HCT116 (cell line): ENCODE measurements at regions not wholly inside any gene's neighbourhood (a gene's known extent, or its start where the extent isn't known, plus 50 kb on each side); places are given as distances from the start of the nearest gene placed in this dataset.

Experiments
- CTCF ChIP-seq, 3 experiments: fragments of 200-600 bp in 1 of 3; sonication (generic) in 1 of 3; IDR thresholded peaks in 2 of 3; conservative IDR thresholded peaks in 1 of 3; 2 replicates each; pipeline ENCODE4 v1.5.1; 2012 to 2017; ENCODE audit warnings: low read depth in 2 of 3, low read length in 2 of 3, antibody characterized with exemption in 1 of 3, borderline replicate concordance in 1 of 3, control low read depth in 1 of 3, mild to moderate bottlenecking in 1 of 3, mixed read lengths in 1 of 3, mixed run types in 1 of 3, moderate library complexity in 1 of 3; ENCODE audit not compliant: insufficient read depth in 1 of 3
- EZH2 ChIP-seq: fragments of 200-600 bp; sonication (generic); IDR thresholded peaks from 2 replicates; pipeline ENCODE4 v1.6.1; 2017; ENCODE audit warnings: antibody characterized with exemption, mixed run types
- MAX ChIP-seq: IDR thresholded peaks from 2 replicates; pipeline ENCODE4 v1.6.1; 2012

DNA sequence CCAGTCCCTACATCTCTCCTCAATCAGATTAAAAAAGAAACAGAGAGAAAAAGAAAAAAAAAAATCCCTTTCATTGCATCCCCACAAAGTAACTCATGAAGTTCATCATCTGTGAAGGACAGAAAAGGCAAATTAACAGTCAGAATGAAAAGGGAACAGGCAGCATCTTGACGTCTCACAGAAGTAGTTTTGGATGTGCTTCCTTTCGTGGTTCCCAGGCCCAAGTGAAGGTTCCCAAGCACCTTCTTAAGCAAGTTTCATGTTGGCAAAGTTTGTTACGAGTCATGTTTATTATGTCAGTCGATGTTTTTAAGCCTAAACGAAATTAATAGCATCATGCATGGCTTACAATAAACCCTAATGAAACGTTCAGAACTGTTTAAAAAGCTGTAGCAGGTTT lies 475.2 kb downstream of the SETD4 start:
- no peak for TF ChIP-seq CTCF (IDR thresholded peaks at IDR 0.05 in 2 of 3, conservative IDR thresholded peaks at IDR 0.05 in 1 of 3; ENCODE audit: borderline replicate concordance in 1 of 3, insufficient read depth in 1 of 3, low read depth in 2 of 3, low read length in 2 of 3)
- TF ChIP-seq EZH2: no peak
- no peak for TF ChIP-seq MAX
